ENCODE measurements at regions not wholly inside any gene's neighbourhood (a gene's known extent, or its start where the extent isn't known, plus 50 kb on each side); places are given as distances from the start of the nearest gene placed in this dataset.

DNA sequence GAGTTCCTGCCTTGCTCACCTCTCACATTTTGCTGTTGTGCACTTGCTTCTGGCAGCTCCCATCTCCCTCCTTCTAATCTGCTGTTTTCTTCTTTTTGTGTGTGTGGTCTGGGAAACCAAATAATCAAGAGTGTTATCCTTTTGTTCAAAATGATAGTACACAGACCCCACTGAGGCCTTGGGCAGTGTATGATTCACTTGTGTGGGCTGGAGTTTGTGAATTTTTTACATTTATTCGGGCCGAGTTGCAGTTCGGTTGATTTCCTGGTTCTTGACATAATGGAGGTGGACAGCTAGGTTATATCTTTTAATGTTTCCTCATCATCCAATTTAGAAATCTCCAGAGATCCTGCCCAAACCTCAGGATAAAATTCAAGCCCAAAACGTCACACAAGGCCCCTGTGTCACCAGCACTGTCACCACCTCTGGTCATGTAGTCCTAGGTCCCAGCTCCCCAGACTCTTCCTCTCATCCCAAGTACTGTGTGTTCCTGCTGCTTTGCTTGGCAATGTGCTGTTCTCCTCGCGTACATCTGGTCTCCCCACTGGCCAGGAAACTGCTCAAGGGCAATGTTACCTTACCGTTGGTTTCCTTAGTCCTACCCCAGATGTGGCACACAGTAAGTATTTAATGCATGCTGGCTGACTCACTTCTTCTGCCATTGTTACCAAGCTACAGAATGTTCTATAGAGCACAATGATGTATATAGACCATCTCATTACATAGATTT is 55.7 kb upstream of the PHACTR2 start:
- DNase-seq, result no peak

GRCh38 chr6:143621159-143621873 is 56.4 kb upstream of the PHACTR2 start:
- no peak for DNase-seq

- DNase-seq, result no peak
These were observed 57.3 kb upstream of the PHACTR2 start for GRCh38 chr6:143620447-143620846.

DNA sequence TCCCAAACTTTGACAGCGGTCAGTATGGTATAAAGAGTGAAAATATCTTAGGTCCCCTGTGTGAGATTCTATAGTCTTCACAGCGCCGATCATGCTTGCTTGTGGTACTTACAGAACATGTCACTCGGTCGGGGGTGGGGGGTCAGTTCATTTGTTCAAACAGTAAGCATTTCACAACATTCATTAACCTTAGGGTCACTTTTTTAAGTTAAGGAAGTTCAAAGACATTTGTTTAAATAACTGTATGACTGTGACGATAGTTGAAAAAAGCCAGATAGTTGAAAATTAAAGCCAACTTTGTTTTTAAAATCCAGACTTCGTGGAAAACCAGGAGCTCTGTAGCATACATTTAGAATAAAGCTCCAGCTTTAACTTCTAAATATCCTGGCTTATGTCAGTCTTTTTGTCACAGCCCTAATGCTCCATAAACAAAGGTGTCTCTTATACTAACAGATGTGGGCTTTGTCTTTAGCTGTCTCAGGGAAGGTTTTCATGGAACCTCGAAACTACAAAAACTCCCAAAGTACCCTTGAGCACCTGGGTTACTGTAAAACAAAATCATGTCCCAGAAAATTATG is 57.9 kb upstream of the PHACTR2 start:
- no peak for DNase-seq

GRCh38 chr6:143616741-143617140 is 61.0 kb upstream of the PHACTR2 start:
- no peak for DNase-seq

DNA sequence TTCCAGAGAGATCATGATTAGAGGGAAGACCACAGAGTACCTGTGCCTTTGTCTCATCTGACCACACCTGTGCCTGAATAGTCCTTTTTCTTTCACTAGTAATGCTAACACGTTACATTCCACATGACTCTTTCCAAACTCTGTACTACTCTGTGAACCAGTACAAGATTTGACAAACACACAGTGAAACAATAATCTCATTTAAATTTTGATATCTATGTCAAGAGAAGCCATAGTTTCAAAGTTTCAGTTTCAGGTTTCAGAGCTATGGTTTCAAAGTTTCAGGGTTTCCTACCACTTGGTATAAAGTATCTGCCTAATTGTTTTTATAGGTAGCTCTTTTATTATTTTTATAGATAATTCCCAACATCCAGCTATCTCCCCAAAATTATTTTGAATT is 62.0 kb upstream of the PHACTR2 start:
- no peak for DNase-seq

DNA sequence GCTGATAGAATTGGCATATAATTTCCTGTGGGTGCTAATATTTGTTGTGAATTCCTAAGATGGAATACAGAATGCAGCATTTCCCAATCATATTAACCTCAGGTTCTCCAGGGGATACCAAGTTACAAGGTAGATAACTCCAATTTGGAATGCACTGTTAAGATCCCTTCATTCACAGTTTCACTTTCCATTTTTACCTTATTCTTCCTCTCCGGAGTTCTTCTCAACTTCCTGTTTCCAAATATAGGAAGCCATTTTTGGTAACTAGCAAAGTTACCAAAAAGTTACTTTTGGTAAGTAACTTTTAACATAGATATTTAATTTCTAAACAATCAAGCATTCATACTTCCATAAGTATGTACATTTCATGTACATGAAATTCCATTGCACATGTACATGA is 63.5 kb upstream of the PHACTR2 start:
- DNase-seq, result no peak

DNA sequence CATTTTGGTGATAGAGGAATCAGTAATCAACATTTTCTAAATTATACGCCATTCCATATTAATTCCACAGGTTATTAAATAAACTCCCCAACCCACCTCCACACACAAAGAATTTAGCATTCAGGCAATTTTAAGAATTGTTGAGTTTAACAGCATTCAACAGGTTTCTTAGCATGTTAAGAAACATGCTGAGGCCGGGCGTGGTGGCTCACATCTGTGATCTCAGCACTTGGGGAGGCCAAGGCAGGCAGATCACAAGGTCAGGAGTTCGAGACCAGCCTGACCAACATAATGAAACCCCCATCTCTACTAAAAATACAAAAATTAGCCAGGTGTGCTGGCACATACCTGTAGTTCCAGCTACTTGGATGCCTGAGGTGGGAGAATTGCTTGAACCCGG is 64.0 kb upstream of the PHACTR2 start:
- DNase-seq, result no peak

DNA sequence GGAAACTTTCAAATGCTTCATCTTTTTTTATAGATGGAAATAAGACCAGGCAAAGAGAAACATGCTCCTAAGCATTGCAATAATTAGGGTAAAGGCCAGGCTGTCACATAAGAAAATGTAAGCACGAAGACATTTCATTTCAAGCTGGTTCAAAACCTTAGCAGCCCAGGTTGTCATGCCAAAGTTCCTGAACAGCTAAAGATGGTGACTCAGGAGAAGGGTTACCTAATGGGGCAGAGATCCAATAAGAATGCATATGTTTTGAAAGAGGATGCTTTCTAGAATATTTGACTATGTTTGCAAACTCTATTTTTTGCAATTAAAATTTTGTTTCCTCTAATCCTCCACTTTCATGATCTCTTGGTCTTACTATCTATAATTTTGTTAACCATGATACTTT is 65.6 kb upstream of the PHACTR2 start:
- DNase-seq, result no peak

DNA sequence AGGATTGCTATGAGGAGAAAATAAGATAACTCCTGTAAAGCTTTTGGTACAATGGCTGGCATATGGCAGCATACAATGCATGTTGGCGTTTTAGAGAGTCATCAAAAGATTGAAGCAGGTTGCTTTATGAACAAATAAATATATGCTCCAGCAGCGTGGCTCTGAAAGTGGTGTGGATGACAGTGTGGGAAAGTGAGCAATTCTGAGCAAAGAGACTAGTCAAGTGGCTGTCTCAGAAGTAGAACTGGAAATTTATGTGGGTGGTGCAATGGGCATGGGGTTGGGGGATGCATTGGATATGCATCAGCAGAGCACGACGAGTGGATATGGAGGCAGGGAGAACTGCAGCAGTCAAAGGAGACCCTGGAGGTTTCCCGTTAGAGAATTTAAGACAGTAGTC is 66.2 kb upstream of the PHACTR2 start:
- DNase-seq, result no peak

- DNase-seq, result no peak
These were observed 67.8 kb upstream of the PHACTR2 start for GRCh38 chr6:143609972-143610371.

GRCh38 chr6:143609501-143609900 is 68.3 kb upstream of the PHACTR2 start:
- DNase-seq, result no peak

- no peak for DNase-seq
These were observed 68.9 kb upstream of the PHACTR2 start for GRCh38 chr6:143608906-143609305.

DNA sequence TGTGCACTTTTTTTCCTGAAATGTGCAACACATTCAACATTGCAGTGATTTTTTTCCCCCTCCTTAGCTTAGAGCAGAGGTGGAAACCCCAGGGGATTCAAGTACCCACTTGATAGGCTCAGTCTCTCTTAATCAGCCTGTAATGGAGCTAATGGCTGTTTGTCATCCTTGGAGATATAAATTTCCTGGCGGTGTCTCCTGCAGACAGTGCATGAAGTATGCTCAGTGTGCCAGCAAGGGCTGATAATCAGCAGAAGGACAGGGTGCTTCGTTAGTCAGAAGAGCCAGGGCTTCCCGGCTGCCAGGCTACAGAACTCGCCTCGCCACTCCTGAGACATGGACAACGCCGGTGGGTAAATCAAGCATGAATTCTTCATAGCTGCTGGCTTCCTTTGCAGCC is 69.8 kb upstream of the PHACTR2 start:
- DNase-seq, result no peak

DNA sequence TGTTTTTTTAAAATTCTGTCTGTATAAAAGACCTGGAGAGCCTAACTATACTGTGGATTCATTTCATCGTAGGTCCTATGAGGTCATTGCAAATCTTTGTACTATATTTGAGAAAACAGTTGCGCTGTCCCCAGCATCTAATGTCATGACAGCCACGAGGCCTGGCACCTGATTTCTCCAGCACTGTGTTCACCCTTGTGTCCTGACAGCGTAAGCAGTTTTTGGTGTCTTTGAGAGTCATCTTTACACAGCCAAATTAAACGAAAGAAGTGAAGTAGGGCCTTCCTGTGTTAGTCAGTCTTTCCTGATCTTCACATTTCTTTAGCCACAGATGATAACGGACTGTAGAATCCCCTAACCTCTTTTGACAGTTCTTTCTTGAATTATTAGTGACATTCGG is 70.6 kb upstream of the PHACTR2 start:
- no peak for DNase-seq

- DNase-seq, result no peak
These were observed 71.8 kb upstream of the PHACTR2 start for GRCh38 chr6:143605906-143606521.

DNA sequence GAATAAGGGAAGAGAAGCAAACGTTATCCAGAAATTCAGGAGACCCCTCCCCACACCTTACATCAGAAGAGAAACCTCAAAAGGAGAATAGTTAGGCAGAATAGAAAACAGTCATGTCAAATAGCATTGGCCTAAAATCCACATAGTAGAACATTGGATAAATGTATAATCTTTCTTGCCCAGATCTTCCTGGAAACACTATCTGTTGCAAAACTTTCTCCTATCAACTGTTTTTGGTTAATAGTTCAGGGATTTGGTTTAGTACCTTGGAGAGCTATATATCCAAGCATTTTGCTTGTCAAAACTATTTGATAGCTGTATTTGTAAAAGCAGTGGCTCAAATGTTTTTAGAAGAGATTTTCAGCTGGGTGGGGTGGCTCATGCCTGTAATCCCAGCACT is 74.3 kb upstream of the PHACTR2 start:
- no peak for DNase-seq

GRCh38 chr6:143601504-143601903 is 76.3 kb upstream of the PHACTR2 start:
- DNase-seq, result no peak

- no peak for DNase-seq
These were observed 76.9 kb upstream of the PHACTR2 start for GRCh38 chr6:143600821-143601220.

DNA sequence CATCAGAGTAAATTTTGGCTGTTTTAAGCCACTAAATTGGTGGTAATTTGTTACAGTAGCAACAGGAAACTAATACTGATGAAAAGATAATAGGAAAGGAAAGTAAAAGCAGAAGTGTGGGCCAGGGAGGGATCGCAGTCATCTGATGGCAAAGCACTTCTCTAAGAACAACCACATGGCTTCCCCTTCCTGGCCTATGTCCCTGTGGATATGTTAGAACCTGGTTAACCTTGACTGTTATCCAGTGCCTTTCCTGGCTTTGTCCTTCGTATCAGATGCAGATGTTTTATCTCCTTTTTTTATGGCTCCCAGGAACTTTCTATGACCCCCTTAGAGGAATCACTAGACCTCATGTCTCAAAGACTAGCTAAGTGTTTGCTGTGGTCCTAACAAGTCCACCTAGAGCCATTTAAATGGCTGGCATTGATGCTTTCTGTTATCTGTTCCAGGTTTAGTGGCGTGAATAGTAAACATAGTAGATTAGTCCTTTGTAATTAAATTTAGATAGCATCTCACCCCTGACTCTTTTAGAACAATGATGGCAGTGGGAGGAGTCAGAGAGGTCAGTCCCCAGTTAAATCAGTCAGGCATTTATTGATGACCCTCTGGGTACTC is 79.2 kb upstream of the PHACTR2 start:
- DNase-seq, result peak; percentile 2

DNA sequence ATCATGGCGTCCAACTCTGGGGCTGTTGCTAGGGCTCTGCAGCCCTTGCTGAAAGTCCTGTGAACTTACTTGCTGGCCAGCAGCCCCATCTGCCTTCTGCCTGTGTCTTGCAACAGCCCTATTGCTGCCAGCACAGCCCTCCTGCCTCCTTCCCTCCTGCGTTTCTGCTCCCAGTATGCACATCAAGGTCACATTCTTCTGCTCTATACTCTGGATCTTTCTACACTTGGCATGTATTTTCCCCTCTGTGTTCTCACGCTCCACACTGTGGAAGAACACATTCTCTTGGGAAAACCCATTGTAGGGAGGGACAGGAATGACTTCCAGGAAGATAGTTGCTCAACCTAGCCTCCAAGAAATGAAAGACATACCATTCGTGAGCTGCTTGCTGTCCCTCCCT is 80.9 kb upstream of the PHACTR2 start:
- no peak for DNase-seq

DNA sequence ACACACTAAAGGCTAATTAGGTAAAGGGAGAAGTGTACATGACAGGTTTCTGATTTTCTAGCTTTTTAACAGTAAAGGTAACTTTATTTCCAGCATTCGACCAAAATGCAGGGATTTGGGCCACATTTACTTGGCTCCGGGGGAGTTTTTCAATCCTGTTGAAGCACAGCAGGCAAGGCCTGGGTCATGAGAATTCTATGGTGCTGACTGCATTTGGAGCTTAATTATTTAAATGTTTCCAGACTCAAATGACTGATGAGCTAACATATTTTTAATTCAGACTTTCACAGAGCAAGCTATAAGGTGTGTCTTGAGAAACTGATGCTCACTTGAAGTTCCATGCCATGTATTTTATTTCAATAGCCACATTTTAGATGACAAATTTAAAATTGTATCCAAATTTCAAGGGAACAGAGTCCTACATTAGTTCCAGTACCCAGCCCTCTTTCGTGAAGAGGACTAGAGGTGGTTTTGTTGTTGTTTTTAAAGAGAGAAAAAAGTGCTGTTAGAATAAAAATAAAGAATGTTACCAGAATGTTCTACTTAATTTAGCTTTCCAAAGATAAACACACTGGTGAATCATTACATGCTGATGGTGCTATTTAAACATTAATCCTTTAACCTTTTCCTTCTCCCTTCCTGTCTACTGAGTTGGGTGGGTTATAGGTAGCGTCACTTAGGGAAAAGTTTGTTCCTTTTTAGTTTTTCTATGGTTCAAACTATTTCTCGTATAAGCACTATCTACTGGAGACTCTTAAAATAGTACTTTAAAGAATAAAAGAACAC is 82.3 kb upstream of the PHACTR2 start:
- DNase-seq, result no peak

DNA sequence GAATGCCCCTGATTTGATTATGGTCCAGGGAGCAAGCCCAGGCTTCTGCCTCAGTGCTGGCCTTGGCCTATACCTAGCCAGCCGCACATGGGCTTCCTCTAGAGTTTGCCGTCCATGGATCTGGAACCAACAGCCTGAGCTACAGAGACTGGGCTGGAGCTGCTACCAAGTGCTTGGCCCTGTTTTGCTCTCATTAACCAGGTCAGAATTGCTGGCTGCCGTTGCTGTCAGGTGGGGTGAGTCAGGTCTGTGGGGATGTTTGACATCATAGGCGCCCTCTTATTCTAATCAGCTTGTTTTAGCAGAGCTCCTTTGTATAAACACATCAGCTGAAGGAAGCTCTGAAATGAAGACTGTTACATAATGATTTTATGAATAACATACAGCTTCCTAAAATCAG is 83.1 kb upstream of the PHACTR2 start:
- peak in 1 of 2 donors; percentile 7 for DNase-seq

Measured in activated CD4-positive, alpha-beta T cell treated with anti-CD3 and anti-CD28 coated beads for 4 hours (primary cell).